Activated CD8-positive, alpha-beta memory T cell treated with anti-CD3 and anti-CD28 coated beads for 36 hours (primary cell): ENCODE measurements at regions not wholly inside any gene's neighbourhood (a gene's known extent, or its start where the extent isn't known, plus 50 kb on each side); places are given as distances from the start of the nearest gene placed in this dataset.

Experiments
- CTCF ChIA-PET: fragments of 350-600 bp; sonication (Branson Sonifier 250); formaldehyde crosslinking; loops from one replicate; lab custom pipeline; 2021; ENCODE audit warnings: antibody characterized with exemption; lab: Charles Lee
- POLR2A ChIA-PET: fragments of 350-600 bp; sonication (Branson Sonifier 250); formaldehyde crosslinking; loops from one replicate; lab custom pipeline; 2021; ENCODE audit warnings: antibody characterized with exemption; lab: Charles Lee

GRCh38 chr3:193863657-193864357, 270.8 kb downstream of the OPA1 start:
- ChIA-PET POLR2A (no interaction called here), CTCF (no interaction called here)

GRCh38 chr3:193865339-193865738, 270.6 kb upstream of the HES1 start:
- CTCF ChIA-PET: no interaction called here

GRCh38 chr3:193865896-193866480, 270.0 kb upstream of the HES1 start:
- CTCF ChIA-PET: no interaction called here
- POLR2A ChIA-PET: no interaction called here

More at GRCh38 chr3:193865339-193865738, 270.6 kb upstream of the HES1 start:
- POLR2A ChIA-PET: no interaction called here

- CTCF ChIA-PET: no interaction called here
- POLR2A ChIA-PET: no interaction called here
Measured at GRCh38 chr3:193868590-193868989, 267.4 kb upstream of the HES1 start.

- CTCF ChIA-PET: no interaction called here
- POLR2A ChIA-PET: no interaction called here
Measured at GRCh38 chr3:193869221-193870201, 266.4 kb upstream of the HES1 start.

GRCh38 chr3:193870376-193871219, 265.4 kb upstream of the HES1 start:
- ChIA-PET POLR2A (no interaction called here), CTCF (no interaction called here)

- CTCF ChIA-PET: no interaction called here
- POLR2A ChIA-PET: no interaction called here
Measured at GRCh38 chr3:193871220-193871485, 264.8 kb upstream of the HES1 start.

- ChIA-PET POLR2A (no interaction called here), CTCF (no interaction called here)
Measured at GRCh38 chr3:193872265-193872753, 263.6 kb upstream of the HES1 start.

GRCh38 chr3:193873426-193874201, 262.3 kb upstream of the HES1 start:
- ChIA-PET POLR2A (no interaction called here), CTCF (no interaction called here)

GRCh38 chr3:193874512-193874911, 261.4 kb upstream of the HES1 start:
- ChIA-PET POLR2A (no interaction called here), CTCF (no interaction called here)

- CTCF ChIA-PET: no interaction called here
- POLR2A ChIA-PET: no interaction called here
Measured at GRCh38 chr3:193874997-193875593, 260.9 kb upstream of the HES1 start.

GRCh38 chr3:193875601-193876321, 260.2 kb upstream of the HES1 start:
- ChIA-PET CTCF (no interaction called here), POLR2A (no interaction called here)

GRCh38 chr3:193879099-193879863, 256.7 kb upstream of the HES1 start:
- CTCF ChIA-PET: no interaction called here
- POLR2A ChIA-PET: no interaction called here

GRCh38 chr3:193879864-193880242, 256.1 kb upstream of the HES1 start:
- POLR2A ChIA-PET: no interaction called here
- CTCF ChIA-PET: no interaction called here

GRCh38 chr3:193882091-193882490, 253.9 kb upstream of the HES1 start:
- ChIA-PET CTCF (no interaction called here), POLR2A (no interaction called here)

GRCh38 chr3:193883551-193883950, 252.4 kb upstream of the HES1 start:
- CTCF ChIA-PET: no interaction called here
- POLR2A ChIA-PET: no interaction called here

GRCh38 chr3:193884027-193884426, 251.9 kb upstream of the HES1 start:
- POLR2A ChIA-PET: no interaction called here
- CTCF ChIA-PET: no interaction called here
